GM18498 (cell line): ENCODE measurements at regions not wholly inside any gene's neighbourhood (a gene's known extent, or its start where the extent isn't known, plus 50 kb on each side); places are given as distances from the start of the nearest gene placed in this dataset.
A peak's percentile ranks its signal among the peaks of the same experiment; 100 is the strongest.
"Not testable (repeated sequence)": the region's sequence is repeated elsewhere in the genome, so short reads cannot be mapped to it uniquely, and the experiment has no call there.

Experiments
- ATAC-seq: cut with Tn5 transposase; IDR thresholded peaks from one replicate; pipeline ENCODE4 v1.9.1; 2021; ENCODE audit warnings: mild to moderate bottlenecking, moderate library complexity; ENCODE audit not compliant: unreplicated experiment

DNA sequence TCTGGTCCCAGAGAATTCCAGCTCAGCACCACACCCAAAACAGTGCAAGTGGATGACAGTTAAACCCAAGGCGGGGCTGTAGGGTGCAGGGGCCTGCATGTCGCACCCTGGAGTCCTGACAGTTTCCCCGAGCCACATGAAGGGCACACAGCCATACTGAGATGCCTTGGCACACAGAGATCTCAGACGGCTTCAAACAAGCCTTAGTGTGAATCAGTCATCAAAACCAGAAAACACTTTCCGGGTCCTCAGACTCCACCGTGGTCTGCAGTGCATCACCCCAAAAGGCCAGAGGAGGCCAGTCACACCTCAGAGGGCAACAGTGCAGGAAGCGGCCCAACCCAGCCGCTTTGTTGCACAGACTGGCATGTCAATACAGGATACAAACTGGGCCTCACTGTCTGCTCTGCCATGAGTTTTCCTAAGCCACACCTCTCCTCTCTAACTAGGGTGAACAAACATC lies 64.6 kb upstream of the ENPP6 start:
- peak; percentile 30 for ATAC-seq

DNA sequence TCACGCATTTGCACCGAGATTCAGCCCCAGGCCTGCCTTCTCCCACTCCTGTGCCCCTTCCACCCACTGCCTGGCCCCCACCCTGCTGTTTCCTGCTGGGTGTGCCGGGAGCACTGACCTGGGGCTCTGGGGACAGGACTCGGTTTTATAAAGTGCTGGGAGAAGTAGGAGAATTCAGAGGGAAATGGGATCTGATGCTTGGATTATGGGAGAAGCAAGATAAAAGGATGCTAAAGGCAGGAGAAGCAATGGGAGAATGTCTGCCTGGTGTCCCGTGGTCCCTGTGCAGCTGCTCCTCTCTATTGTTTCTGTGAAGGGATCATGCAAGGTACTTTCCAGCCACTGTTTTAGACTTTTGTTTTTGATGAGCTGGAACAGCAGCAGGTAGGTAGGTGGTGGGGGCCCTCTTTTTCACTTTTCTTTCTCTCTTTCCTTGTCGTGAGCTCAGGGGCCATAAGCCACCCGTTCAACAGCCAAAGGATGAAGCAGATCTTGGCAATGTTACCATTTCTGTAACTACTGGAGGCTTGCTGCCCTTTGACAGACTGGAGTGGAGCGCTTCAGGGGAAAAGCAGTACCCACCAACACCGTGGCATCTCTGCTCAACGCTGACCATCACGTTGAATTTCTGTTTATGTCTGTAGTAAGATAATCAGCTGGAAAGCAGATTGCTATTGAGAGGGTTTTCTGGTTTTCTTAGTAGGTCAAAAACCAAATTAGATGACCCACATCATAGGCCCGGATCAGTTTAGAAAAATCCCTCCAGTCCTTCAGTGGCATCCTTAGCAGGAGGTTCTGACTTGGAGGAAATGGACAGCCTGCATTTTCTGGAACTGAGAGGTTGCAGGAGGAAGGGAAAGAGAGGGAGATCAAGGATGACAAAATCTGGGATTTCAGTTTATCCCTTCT lies 63.8 kb upstream of the ENPP6 start:
- peak; percentile 33 for ATAC-seq

DNA sequence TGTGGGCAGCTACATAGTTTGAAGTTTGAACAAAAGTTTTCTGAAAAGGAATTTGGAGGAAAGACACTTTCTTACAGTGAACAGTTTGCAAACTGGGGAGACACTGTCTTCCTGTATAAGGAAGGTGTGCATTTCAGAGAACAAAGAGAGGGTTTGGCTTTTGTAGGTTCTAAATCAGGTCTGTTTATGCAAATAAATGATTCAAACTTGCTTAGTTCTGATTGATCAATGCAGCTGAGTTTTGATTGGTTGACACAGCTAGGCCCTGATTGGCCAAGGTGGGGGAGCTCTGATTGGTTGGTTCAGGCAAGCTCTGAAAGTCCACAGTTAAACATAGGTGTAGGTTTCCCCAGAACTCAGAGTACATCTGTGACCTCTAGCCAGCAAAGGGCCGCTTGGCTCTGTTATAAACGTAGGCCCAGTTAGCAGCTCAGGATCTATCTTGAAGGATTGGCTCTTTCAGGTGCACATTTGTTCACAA lies 63.0 kb upstream of the ENPP6 start:
- ATAC-seq: peak; percentile 46

DNA sequence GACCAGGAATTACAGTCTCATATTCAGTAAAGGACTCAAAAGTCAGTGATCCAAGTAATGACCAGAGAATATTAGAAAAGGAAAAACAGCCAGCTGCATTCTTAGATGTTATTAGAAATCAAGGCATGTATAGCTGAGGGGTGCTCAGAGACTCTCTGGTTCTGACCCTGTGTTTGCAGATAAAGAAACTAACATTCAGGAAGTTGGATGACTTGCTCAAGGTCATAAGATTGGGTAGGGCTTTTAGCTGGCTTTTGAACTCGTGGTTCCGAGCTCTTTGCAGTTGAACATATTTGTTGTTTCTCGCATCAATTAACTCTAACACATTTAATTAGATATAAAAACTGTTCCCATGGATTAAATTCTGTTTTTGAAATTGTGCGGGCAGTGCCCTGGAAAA lies 62.5 kb upstream of the ENPP6 start:
- ATAC-seq: no peak

DNA sequence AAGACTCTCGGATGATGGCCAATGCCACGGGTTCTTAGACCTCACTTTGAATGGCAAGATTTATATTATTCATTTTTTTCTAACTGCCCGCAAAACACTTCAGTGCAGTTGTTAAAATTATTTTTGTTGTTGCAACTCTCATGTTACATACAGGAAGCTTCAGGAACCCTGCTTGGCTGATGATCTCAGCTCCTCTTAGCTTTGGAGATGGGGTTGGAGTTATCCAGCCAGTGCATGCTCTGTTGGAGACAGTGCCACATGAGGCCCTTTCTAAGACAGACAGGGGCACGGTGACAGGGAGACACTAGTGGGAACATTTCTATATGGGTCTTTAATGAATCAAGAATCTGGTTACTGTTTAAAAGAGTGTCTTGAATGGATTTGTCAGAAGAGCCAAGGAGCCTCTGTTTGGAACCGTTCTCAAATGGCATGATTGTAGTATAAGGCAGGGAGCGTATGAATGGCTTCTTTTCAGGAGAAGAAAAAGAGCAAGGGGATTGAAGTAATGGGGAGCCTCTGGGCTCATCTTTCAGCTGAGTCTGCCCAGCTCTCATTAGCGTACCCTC lies 61.9 kb upstream of the ENPP6 start:
- no peak for ATAC-seq

DNA sequence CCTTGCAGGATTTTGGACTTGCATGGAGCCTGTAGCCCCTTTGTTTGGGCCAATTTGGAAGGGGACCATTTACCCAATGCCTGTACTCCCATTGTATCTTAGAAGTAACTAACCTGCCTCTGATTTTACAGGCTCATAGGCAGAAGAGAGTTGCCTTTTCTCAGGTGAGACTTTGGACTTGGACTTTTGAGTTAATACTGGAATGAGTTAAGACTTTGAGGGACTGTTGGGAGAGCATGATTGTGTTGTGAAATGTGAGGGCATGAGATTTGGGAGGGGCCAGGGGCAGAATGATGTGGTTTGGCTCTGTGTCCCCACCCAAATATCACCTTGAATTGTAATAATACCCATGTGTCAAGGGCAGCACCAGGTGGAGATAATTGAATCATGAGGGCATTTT lies 60.1 kb upstream of the ENPP6 start:
- not testable (repeated sequence) for ATAC-seq

DNA sequence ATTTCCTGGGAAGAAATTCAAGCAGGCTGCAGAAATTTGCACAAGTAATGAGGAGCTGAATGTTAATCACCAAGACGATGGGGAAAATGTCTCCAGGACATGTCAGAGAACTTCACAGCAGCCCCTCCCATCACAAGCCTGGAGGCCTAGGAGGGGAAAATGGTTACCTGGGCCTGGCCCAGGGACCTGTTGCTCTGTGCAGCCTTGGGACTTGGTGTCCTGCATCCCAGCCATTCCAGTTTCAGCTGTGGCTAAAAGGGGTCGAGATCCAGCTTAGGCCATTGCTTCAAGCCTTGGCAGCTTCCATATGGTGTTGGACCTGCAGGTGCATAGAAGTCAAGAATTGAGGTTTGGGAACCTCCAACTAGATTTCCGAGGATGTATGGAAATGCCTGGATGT lies 59.3 kb upstream of the ENPP6 start:
- not testable (repeated sequence) for ATAC-seq

DNA sequence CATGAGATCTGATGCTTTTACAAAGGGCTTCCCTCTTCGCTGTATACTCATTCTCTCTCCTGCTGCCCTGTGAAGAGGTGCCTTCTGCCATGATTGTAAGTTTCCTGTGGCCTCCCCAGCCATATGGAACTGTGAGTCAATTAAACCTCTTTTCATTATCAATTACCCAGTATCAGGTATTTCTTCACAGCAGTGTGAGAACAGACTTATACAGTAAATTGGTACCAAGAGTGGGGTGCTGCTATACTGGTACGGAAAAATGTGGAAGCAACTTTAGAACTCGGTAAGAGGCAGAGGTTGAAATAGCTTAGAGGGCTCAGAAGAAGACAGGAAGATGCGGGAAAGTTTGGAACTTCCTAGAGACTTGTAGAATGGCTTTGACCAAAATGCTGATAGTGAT lies 58.7 kb upstream of the ENPP6 start:
- ATAC-seq: not testable (repeated sequence)

DNA sequence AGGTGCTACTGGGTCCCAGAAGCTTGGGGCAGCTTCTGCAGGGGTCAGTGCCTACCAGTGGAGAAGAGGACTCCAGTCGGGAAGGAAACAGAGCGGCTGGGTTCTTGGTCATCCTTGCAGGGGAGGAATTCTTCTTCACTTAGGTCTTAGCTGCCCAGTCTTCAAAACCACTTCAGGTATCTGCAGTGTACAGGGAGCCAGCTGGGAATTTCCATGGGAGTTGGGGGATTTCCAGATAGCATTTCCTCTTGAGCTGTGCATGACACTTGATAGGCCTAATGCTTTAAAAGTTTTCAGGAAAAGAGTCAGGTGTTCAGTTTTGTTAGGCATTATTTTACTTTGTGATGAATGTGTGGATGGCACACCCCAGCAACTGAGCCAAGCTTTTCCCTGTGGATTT lies 58.1 kb upstream of the ENPP6 start:
- ATAC-seq: no peak

DNA sequence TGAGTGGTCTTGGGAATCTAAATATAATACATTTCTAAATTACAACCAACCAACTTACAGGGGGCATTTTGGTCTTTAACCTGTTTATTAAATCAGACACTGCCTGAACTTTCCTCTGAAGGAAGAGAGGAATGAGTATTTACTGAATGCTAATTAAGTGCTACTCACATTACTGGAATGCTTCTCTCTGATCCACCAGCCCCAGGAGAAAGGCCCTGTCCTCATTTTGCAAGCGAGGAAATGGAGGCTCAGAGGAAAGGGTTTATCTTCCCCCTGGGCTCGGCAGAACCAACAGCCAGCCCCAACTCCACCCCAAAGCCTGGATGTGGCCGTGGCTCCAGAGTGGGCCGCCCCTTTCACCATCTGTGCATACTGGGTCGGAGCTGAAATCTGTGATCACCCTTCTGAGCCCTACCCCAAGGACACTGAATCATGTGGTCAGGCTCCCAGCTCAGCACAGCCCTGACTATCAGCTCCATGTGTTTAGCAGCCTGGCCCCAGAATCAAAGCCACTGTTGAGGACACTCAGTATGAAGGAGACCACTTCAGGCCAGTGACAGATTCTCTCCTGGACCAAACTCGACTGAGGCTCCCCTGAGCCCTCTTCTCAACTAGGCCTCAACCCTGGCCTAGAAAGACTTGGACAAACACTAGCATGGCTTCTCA lies 56.7 kb upstream of the ENPP6 start:
- no peak for ATAC-seq

DNA sequence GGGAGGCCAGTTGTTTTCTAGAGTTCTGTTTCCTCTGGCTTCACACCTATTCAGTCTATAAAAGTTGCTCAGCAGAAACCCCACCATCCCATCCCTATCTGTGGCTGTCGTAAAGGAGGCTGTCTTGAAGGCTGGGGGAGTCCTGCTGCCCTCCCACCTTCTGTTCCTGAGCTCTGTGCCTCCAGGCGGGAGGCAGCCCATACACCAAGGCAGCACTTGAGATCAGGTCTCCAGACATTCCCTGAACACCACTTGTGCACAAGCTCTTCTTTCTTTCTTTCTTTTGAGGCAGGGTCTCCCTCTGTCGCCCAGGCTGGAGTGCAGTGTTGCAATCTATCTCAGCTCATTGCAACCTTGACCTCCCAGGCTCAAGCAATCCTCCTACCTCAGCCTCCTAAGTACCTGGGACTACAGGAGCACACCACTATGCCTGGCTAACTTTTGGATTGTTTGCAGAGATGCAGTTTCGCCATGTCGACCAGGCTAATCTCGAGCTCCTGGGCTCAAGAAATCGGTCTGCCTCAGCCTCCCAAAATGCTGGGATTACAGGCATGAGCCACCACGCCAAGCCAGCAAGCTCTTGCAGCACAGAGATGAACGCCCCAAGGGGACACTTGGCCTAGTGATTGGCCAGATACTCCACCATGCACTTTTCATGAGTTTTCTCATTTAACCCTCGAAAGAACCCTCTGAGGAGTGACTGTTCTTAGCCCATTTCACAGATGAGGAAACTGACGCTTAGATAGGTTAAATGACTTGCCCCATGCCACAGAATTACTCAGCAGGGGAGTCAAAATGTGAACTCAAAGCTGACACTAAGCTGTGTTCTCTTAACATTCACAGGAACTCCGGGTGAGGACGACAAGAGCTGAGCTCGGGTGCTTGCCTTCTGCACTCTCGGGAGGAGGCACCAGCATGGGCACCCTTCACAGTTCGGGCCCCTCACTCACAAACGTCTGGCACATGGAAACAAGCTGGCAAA lies 55.8 kb upstream of the ENPP6 start:
- no peak for ATAC-seq

DNA sequence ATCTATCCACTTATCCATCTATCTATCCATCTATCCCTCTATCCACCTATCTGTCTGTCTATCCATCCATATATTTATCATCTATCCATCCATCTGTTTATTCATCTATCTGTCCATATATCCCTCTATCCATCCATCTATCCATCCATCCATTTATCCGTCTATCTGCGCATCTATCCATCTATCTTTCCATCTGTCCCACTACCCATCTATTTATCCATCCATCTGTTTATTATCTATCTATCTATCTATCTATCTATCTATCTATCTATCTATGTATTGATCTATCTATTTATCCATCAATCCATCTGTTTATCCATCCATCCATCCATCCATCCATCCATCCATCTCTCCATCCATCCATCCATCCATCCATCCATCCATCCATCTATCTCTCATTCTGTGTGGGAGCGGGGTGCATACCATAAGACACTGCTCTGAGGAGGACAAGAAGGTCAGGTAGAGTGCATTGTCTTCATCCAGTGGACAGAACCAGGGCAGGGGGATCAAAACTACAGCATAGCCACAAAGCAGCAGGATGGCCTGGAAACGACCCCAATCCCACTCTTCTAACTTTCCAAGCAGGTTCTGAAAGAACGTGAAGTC lies 53.2 kb upstream of the ENPP6 start:
- no peak for ATAC-seq

DNA sequence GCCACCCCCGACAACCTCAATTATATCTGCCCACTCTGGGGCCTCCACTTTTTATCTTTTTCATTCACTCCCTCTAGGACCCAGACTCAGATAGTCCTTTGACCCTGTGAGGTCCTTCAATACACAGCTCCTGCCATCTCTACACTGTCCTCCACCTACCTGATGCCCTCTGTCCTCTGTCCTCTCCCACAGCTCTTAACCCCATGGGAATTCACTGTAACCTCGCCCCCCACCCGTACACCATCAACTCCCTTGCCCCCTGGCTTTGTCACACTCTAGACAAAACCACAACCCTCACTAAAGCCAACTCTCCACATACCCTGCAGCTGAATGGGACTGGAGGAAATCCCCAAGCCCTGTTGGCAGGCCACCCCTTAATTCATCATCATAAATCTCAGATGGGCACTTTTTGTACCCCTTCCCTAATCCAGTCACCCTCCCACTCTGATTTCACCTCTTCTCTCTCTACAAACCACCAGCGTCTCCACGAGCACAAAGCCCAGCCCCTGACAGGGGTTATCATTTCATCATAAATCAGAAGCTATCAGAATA lies 52.3 kb upstream of the ENPP6 start:
- no peak for ATAC-seq

DNA sequence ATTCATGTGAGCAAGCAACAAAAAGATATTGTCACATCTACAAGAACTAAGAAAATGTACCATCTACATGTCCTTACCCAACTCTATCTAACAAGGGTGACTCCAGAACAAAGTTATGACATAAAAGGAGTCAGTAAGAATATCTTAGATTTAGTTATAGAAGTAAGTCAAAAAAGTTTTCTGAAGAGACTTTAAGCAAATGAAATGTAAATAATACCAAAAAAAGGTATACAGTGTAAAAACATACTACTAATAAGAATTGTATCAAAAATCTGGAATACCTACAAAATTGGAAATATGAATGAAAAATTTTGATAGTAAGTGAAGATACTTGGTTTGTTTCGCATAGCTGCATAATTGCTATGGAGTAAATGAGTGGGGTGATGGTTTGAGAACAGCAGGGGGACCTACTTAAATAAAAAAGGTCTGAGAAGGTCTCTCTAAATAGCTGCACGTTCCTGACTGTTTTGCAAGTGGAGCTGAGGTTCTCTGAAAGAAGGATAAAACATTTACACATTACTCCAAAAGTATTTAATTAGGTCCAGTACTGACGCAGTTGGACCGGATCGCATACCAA lies 51.0 kb upstream of the ENPP6 start:
- no peak for ATAC-seq

DNA sequence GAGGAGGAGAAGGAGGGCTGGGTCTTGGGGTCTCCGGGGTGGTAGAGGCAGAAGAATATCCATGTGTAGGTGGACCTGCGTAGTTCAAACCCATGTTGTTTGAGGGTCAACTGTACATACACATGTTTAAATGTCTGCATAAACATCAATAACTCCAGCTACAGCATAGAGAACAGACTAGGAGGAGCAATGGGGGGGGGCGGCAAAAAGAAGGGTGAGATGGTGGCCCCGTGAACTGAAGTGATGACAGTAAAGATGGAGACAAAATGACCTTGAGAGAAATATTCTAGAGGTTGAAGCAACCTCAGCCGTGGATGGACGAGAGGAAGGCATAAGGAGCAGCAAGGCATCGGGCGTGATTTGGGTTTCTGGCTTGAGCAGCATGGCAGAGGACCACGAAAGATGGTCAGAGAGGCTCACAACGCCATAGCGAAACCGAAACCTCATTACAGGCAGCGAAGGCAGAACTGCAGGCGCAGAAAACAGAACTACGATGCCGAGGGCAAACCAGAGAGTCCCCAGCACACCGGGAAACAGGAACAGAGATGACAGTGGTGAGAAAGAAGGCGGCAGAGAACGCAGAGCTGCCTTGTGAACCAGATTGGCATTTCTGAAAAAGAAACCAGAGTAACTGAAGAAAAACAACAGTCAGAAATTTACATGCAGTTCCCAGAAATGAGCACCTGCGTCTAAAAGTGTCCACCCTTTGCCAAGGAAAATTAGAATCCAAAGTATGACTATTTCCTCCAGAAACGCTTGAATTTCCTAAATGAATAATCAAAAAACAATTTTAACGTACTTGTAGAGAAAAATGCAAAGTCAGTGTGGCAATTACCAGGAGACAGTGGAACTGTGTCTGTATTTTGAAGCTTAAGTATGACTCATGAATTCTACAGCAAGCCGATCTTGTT lies 50.3 kb upstream of the ENPP6 start:
- peak; percentile 84 for ATAC-seq
